ENCODE measurements at regions not wholly inside any gene's neighbourhood (a gene's known extent, or its start where the extent isn't known, plus 50 kb on each side); places are given as distances from the start of the nearest gene placed in this dataset.

GRCh38 chr13:111480503-111480902 is 160.1 kb downstream of the TEX29 start:
- Mint-ChIP-seq H3K4me1 (peaks cover 2% of the 10 kb centered on the region), H3K4me3 (no peak overlapping the region), H3K27me3 (ENCODE audit: insufficient read depth, low read depth, poor library complexity) (peaks cover 14% of the 10 kb centered on the region), H3K9me3 (peaks cover 1% of the 10 kb centered on the region; the same call in 2 of the 3 replicates), H3K36me3 (ENCODE audit: low read depth) (peaks cover 1% of the 10 kb centered on the region; the same call in 1 of the 3 replicates), H3K27ac (no peak overlapping the region)
- no peak overlapping the region for H3K27ac ChIP-seq (ENCODE audit: low read depth)
- DNase-seq (ENCODE audit: low spot score): no peak
- ATAC-seq: no peak
- H3K4me3 ChIP-seq: no peak overlapping the region
- H3K9me2 ChIP-seq (ENCODE audit: insufficient read depth): no peaks in the 10 kb centered on the region
- H3K79me2 ChIP-seq (replicated peaks; ENCODE audit: insufficient read depth): no peaks in the 10 kb centered on the region
- no peaks in the 10 kb centered on the region for H3K36me3 ChIP-seq (ENCODE audit: insufficient read depth)
- no peaks in the 10 kb centered on the region for H3F3A ChIP-seq (replicated peaks; ENCODE audit: low read depth)
- no peaks in the 10 kb centered on the region for H4K20me1 ChIP-seq (replicated peaks; ENCODE audit: insufficient read depth)
- H3K4me1 ChIP-seq (ENCODE audit: insufficient read depth): no peaks in the 10 kb centered on the region
- no peaks in the 10 kb centered on the region for H3K27me3 ChIP-seq (ENCODE audit: insufficient read depth)
- no peak overlapping the region for H3K4me2 ChIP-seq
- no peak for TF ChIP-seq ZNF114 (CRISPR knock-in tag; IDR thresholded peaks at IDR 0.05)
- no peak for TF ChIP-seq ZNF462 (CRISPR knock-in tag; IDR thresholded peaks at IDR 0.05)
- no peak for TF ChIP-seq STAT1 (IDR thresholded peaks at IDR 0.05; ENCODE audit: unreplicated experiment)
- no peak for TF ChIP-seq JUNB (IDR thresholded peaks at IDR 0.05; ENCODE audit: unreplicated experiment)
- TF ChIP-seq EZH2phosphoT487 (IDR thresholded peaks at IDR 0.05; ENCODE audit: unreplicated experiment): no peak
- no peak for TF ChIP-seq REST (IDR thresholded peaks at IDR 0.05; ENCODE audit: unreplicated experiment)
- no peak overlapping the region for H2AFZ ChIP-seq

Measured in GM23338 (cell line).